Activated CD8-positive, alpha-beta T cell treated with anti-CD3 and anti-CD28 coated beads, Interleukin-2, amount 10 ng/mL, durations not matched to agents 7 days and 5 days (primary cell): ENCODE measurements at regions not wholly inside any gene's neighbourhood (a gene's known extent, or its start where the extent isn't known, plus 50 kb on each side); places are given as distances from the start of the nearest gene placed in this dataset.

Experiments used
- ATAC-seq: fragments of 150-1000 bp; cut with Tn5 transposase; one replicate; pipeline ENCODE4 v1.10.0; 2021; ENCODE audit warnings: moderate library complexity
- CTCF ChIA-PET: fragments of 350-600 bp; sonication (Branson Sonifier 250); formaldehyde crosslinking; loops from one replicate; lab custom pipeline; 2021; ENCODE audit warnings: antibody characterized with exemption; lab: Charles Lee
- POLR2A ChIA-PET: fragments of 350-600 bp; sonication (Branson Sonifier 250); formaldehyde crosslinking; loops from one replicate; lab custom pipeline; 2021; ENCODE audit warnings: antibody characterized with exemption; lab: Charles Lee
- DNase-seq: peaks from one replicate; pipeline ENCODE4 v3.0.0-alpha.2; 2020
- H3K27ac Mint-ChIP-seq: one replicate; pipeline ENCODE4 v1.8.0; 2021; ENCODE audit warnings: mild to moderate bottlenecking, mixed read lengths
- H3K27me3 Mint-ChIP-seq: one replicate; pipeline ENCODE4 v1.8.0; 2021; ENCODE audit warnings: low read depth, mixed read lengths
- H3K36me3 Mint-ChIP-seq: one replicate; pipeline ENCODE4 v1.8.0; 2021; ENCODE audit warnings: low read depth, mixed read lengths
- H3K4me1 Mint-ChIP-seq: one replicate; pipeline ENCODE4 v1.8.0; 2021; ENCODE audit warnings: low read depth, mixed read lengths
- H3K4me3 Mint-ChIP-seq: one replicate; pipeline ENCODE4 v1.8.0; 2021; ENCODE audit warnings: mild to moderate bottlenecking, mixed read lengths
- H3K9me3 Mint-ChIP-seq: one replicate; pipeline ENCODE4 v1.8.0; 2022; ENCODE audit warnings: mixed read lengths; ENCODE audit not compliant: insufficient read depth

- H3K4me3 Mint-ChIP-seq: no peak overlapping the region
- H3K27me3 Mint-ChIP-seq: no peaks in the 10 kb centered on the region
- no peak overlapping the region for H3K27ac Mint-ChIP-seq
- ATAC-seq: no peak
- no peak for DNase-seq
- POLR2A ChIA-PET: no interaction called here
- no peaks in the 10 kb centered on the region for H3K9me3 Mint-ChIP-seq
- H3K36me3 Mint-ChIP-seq: no peaks in the 10 kb centered on the region
- H3K4me1 Mint-ChIP-seq: no peaks in the 10 kb centered on the region
- CTCF ChIA-PET: no interaction called here
Observed at GRCh38 chr15:85973584-85974347, 105.9 kb upstream of the AGBL1 start.

GRCh38 chr15:85974348-85974705 is 105.3 kb upstream of the AGBL1 start:
- ATAC-seq (no peak), DNase-seq (no peak)
- CTCF ChIA-PET: no interaction called here
- no peaks in the 10 kb centered on the region for H3K4me1 Mint-ChIP-seq
- no peaks in the 10 kb centered on the region for H3K9me3 Mint-ChIP-seq
- POLR2A ChIA-PET: no interaction called here
- H3K27me3 Mint-ChIP-seq: no peaks in the 10 kb centered on the region
- no peaks in the 10 kb centered on the region for H3K36me3 Mint-ChIP-seq
- no peak overlapping the region for H3K27ac Mint-ChIP-seq
- no peak overlapping the region for H3K4me3 Mint-ChIP-seq

- ChIA-PET POLR2A (no interaction called here), CTCF (no interaction called here)
- ATAC-seq (no peak), DNase-seq (no peak)
- Mint-ChIP-seq H3K9me3 (no peaks in the 10 kb centered on the region), H3K4me3 (no peak overlapping the region), H3K27me3 (no peaks in the 10 kb centered on the region), H3K36me3 (no peaks in the 10 kb centered on the region), H3K27ac (no peak overlapping the region), H3K4me1 (no peaks in the 10 kb centered on the region)
Observed at GRCh38 chr15:85974742-85975141, 104.9 kb upstream of the AGBL1 start.

GRCh38 chr15:85976102-85976501 is 103.6 kb upstream of the AGBL1 start:
- Mint-ChIP-seq H3K9me3 (no peaks in the 10 kb centered on the region), H3K27ac (no peak overlapping the region), H3K4me1 (no peaks in the 10 kb centered on the region), H3K27me3 (no peaks in the 10 kb centered on the region), H3K4me3 (no peak overlapping the region), H3K36me3 (no peaks in the 10 kb centered on the region)
- DNase-seq (no peak), ATAC-seq (no peak)
- CTCF ChIA-PET: no interaction called here
- POLR2A ChIA-PET: no interaction called here

GRCh38 chr15:85976986-85977385 is 102.7 kb upstream of the AGBL1 start:
- H3K9me3 Mint-ChIP-seq: no peaks in the 10 kb centered on the region
- ChIA-PET POLR2A (no interaction called here), CTCF (no interaction called here)
- no peaks in the 10 kb centered on the region for H3K4me1 Mint-ChIP-seq
- no peak overlapping the region for H3K4me3 Mint-ChIP-seq
- H3K27ac Mint-ChIP-seq: no peak overlapping the region
- no peaks in the 10 kb centered on the region for H3K36me3 Mint-ChIP-seq
- ATAC-seq: no peak
- no peak for DNase-seq
- H3K27me3 Mint-ChIP-seq: no peaks in the 10 kb centered on the region

GRCh38 chr15:85977586-85977985 is 102.1 kb upstream of the AGBL1 start:
- H3K27me3 Mint-ChIP-seq: no peaks in the 10 kb centered on the region
- DNase-seq (no peak), ATAC-seq (no peak)
- no peak overlapping the region for H3K27ac Mint-ChIP-seq
- no peaks in the 10 kb centered on the region for H3K9me3 Mint-ChIP-seq
- H3K36me3 Mint-ChIP-seq: no peaks in the 10 kb centered on the region
- CTCF ChIA-PET: no interaction called here
- no peaks in the 10 kb centered on the region for H3K4me1 Mint-ChIP-seq
- no peak overlapping the region for H3K4me3 Mint-ChIP-seq
- POLR2A ChIA-PET: no interaction called here

- CTCF ChIA-PET: no interaction called here
- no peak for DNase-seq
- Mint-ChIP-seq H3K27ac (no peak overlapping the region), H3K4me3 (no peak overlapping the region), H3K27me3 (no peaks in the 10 kb centered on the region), H3K36me3 (no peaks in the 10 kb centered on the region), H3K4me1 (no peaks in the 10 kb centered on the region), H3K9me3 (no peaks in the 10 kb centered on the region)
- ATAC-seq: no peak
- POLR2A ChIA-PET: no interaction called here
Observed at GRCh38 chr15:85979929-85980328, 99.7 kb upstream of the AGBL1 start.

- no peaks in the 10 kb centered on the region for H3K4me1 Mint-ChIP-seq
- H3K36me3 Mint-ChIP-seq: no peaks in the 10 kb centered on the region
- H3K27me3 Mint-ChIP-seq: no peaks in the 10 kb centered on the region
- no peaks in the 10 kb centered on the region for H3K9me3 Mint-ChIP-seq
- H3K4me3 Mint-ChIP-seq: no peak overlapping the region
- DNase-seq (no peak), ATAC-seq (no peak)
- ChIA-PET POLR2A (no interaction called here), CTCF (no interaction called here)
- no peak overlapping the region for H3K27ac Mint-ChIP-seq
Observed at GRCh38 chr15:85980946-85981345, 98.7 kb upstream of the AGBL1 start.

- DNase-seq: no peak
- no peaks in the 10 kb centered on the region for H3K4me1 Mint-ChIP-seq
- H3K27ac Mint-ChIP-seq: no peak overlapping the region
- no peak overlapping the region for H3K4me3 Mint-ChIP-seq
- no peaks in the 10 kb centered on the region for H3K36me3 Mint-ChIP-seq
- CTCF ChIA-PET: no interaction called here
- POLR2A ChIA-PET: no interaction called here
- H3K27me3 Mint-ChIP-seq: no peaks in the 10 kb centered on the region
- H3K9me3 Mint-ChIP-seq: no peaks in the 10 kb centered on the region
- no peak for ATAC-seq
Observed at GRCh38 chr15:85984241-85984640, 95.4 kb upstream of the AGBL1 start.

- Mint-ChIP-seq H3K27ac (no peak overlapping the region), H3K4me1 (no peaks in the 10 kb centered on the region), H3K36me3 (no peaks in the 10 kb centered on the region), H3K9me3 (no peaks in the 10 kb centered on the region), H3K27me3 (no peaks in the 10 kb centered on the region), H3K4me3 (no peak overlapping the region)
- ChIA-PET CTCF (no interaction called here), POLR2A (no interaction called here)
- no peak for DNase-seq
- ATAC-seq: no peak
Observed at GRCh38 chr15:85986116-85986515, 93.6 kb upstream of the AGBL1 start.

GRCh38 chr15:85986741-85987140 is 92.9 kb upstream of the AGBL1 start:
- CTCF ChIA-PET: no interaction called here
- H3K27me3 Mint-ChIP-seq: no peaks in the 10 kb centered on the region

GRCh38 chr15:85988741-85989140 is 90.9 kb upstream of the AGBL1 start:
- no peaks in the 10 kb centered on the region for H3K36me3 Mint-ChIP-seq
- no peaks in the 10 kb centered on the region for H3K27me3 Mint-ChIP-seq
- H3K9me3 Mint-ChIP-seq: no peaks in the 10 kb centered on the region
- H3K27ac Mint-ChIP-seq: no peak overlapping the region
- no peak for ATAC-seq
- no peak for DNase-seq
- POLR2A ChIA-PET: no interaction called here
- CTCF ChIA-PET: no interaction called here
- no peak overlapping the region for H3K4me3 Mint-ChIP-seq
- H3K4me1 Mint-ChIP-seq: no peaks in the 10 kb centered on the region

More at GRCh38 chr15:85986741-85987140, 92.9 kb upstream of the AGBL1 start:
- ATAC-seq (no peak), DNase-seq (no peak)
- no peak overlapping the region for H3K4me3 Mint-ChIP-seq
- no peak overlapping the region for H3K27ac Mint-ChIP-seq
- no peaks in the 10 kb centered on the region for H3K4me1 Mint-ChIP-seq
- H3K9me3 Mint-ChIP-seq: no peaks in the 10 kb centered on the region
- POLR2A ChIA-PET: no interaction called here
- no peaks in the 10 kb centered on the region for H3K36me3 Mint-ChIP-seq

GRCh38 chr15:85992224-85992623 is 87.4 kb upstream of the AGBL1 start:
- ChIA-PET POLR2A (no interaction called here), CTCF (no interaction called here)
- Mint-ChIP-seq H3K9me3 (no peaks in the 10 kb centered on the region), H3K4me1 (no peaks in the 10 kb centered on the region), H3K36me3 (no peaks in the 10 kb centered on the region), H3K4me3 (no peak overlapping the region), H3K27ac (no peak overlapping the region), H3K27me3 (no peaks in the 10 kb centered on the region)
- no peak for DNase-seq
- no peak for ATAC-seq
